Testis (tissue), 2 donors: ENCODE measurements at regions not wholly inside any gene's neighbourhood (a gene's known extent, or its start where the extent isn't known, plus 50 kb on each side); places are given as distances from the start of the nearest gene placed in this dataset.

Experiments
- DNase-seq: peaks from one replicate; pipeline ENCODE4 v3.0.0-alpha.2; 2019
- H3K27ac ChIP-seq, 2 donors: fragments of 200-600 bp; sonication (generic); one replicate each; pipeline ENCODE4 v1.5.1; 2019
- H3K27me3 ChIP-seq: fragments of 200-600 bp; sonication (generic); one replicate; pipeline ENCODE4 v1.5.1; 2019
- H3K36me3 ChIP-seq: fragments of 200-600 bp; sonication (generic); one replicate; pipeline ENCODE4 v1.5.1; 2017; ENCODE audit warnings: low read depth; ENCODE audit errors: missing control alignments
- H3K4me1 ChIP-seq: fragments of 200-600 bp; sonication (generic); one replicate; pipeline ENCODE4 v1.5.1; 2019
- H3K4me3 ChIP-seq, 2 donors: fragments of 200-600 bp; sonication (generic); one replicate each; pipeline ENCODE4 v1.5.1; 2017 to 2019
- H3K9me3 ChIP-seq: fragments of 200-600 bp; sonication (generic); one replicate; pipeline ENCODE4 v1.5.1; 2017
- CTCF ChIP-seq, 3 experiments: fragments of 450-650 bp in 2 of 3; fragments of 200-600 bp in 1 of 3; sonication (generic) in 1 of 3; IDR thresholded peaks; one replicate each; pipeline ENCODE4 v1.5.1; 2016 to 2019; ENCODE audit warnings: antibody characterized with exemption in 3 of 3, mild to moderate bottlenecking in 2 of 3, moderate library complexity in 1 of 3
- POLR2A ChIP-seq: fragments of 450-650 bp; IDR thresholded peaks from one replicate; pipeline ENCODE4 v1.6.1; 2017; ENCODE audit warnings: antibody characterized with exemption, mild to moderate bottlenecking, moderate library complexity
- WGBS, 2 donors: methylation state at CpG; one replicate each; pipeline ENCODE4 v1.1.5; 2018; 5-methylcytosine and 5-hydroxymethylcytosine counted together
- intact Hi-C: fragments of 100-400 bp; cut with DNase I; formaldehyde crosslinking; loops from one replicate; pipeline ENCODE4 v1.15.1; 2023; ENCODE audit warnings: low total_unique reads

- WGBS, 2 donors: 46 to 67% methylated on average over 1 of the region's 1 CpG
- Histone ChIP-seq H3K4me3 (no peak overlapping the region), H3K4me1 (no peaks in the 10 kb centered on the region), H3K9me3 (no peaks in the 10 kb centered on the region), H3K27ac (no peak overlapping the region), H3K36me3 (no peaks in the 10 kb centered on the region), H3K27me3 (no peaks in the 10 kb centered on the region)
- DNase-seq: no peak
- TF ChIP-seq CTCF (IDR thresholded peaks at IDR 0.05) (no peak), POLR2A (no peak)
- intact Hi-C loops: no loop called here
Observed at GRCh38 chr20:11851646-11852045, 66.0 kb upstream of the BTBD3 start.

GRCh38 chr20:11852189-11852588, 65.5 kb upstream of the BTBD3 start:
- H3K36me3 ChIP-seq: no peaks in the 10 kb centered on the region
- intact Hi-C loops: no loop called here

GRCh38 chr20:11852811-11853210, 64.9 kb upstream of the BTBD3 start:
- WGBS, 2 donors: 77 to 86% methylated on average over 1 of the region's 1 CpG
- Histone ChIP-seq H3K4me3 (no peak overlapping the region), H3K9me3 (no peaks in the 10 kb centered on the region), H3K4me1 (no peaks in the 10 kb centered on the region), H3K27ac (no peak overlapping the region), H3K36me3 (no peaks in the 10 kb centered on the region), H3K27me3 (no peaks in the 10 kb centered on the region)
- TF ChIP-seq POLR2A (no peak), CTCF (IDR thresholded peaks at IDR 0.05) (no peak)
- DNase-seq: no peak
- intact Hi-C loops: no loop called here

More at GRCh38 chr20:11852189-11852588, 65.5 kb upstream of the BTBD3 start:
- no peaks in the 10 kb centered on the region for H3K4me1 ChIP-seq
- DNase-seq: no peak
- H3K9me3 ChIP-seq: no peaks in the 10 kb centered on the region
- no peak for TF ChIP-seq CTCF (IDR thresholded peaks at IDR 0.05)
- TF ChIP-seq POLR2A: no peak
- WGBS, 2 donors: 93 to 97% methylated on average over 2 of the region's 2 CpGs
- no peak overlapping the region for H3K4me3 ChIP-seq
- H3K27me3 ChIP-seq: no peaks in the 10 kb centered on the region
- no peak overlapping the region for H3K27ac ChIP-seq

GRCh38 chr20:11853359-11853758, 64.3 kb upstream of the BTBD3 start:
- intact Hi-C loops: no loop called here
- Histone ChIP-seq H3K27me3 (no peaks in the 10 kb centered on the region), H3K27ac (no peak overlapping the region), H3K4me1 (no peaks in the 10 kb centered on the region), H3K36me3 (no peaks in the 10 kb centered on the region), H3K4me3 (no peak overlapping the region), H3K9me3 (no peaks in the 10 kb centered on the region)
- TF ChIP-seq CTCF (IDR thresholded peaks at IDR 0.05) (no peak), POLR2A (no peak)
- no peak for DNase-seq

- no peaks in the 10 kb centered on the region for H3K9me3 ChIP-seq
- H3K27ac ChIP-seq: no peak overlapping the region
- intact Hi-C loops: no loop called here
- no peaks in the 10 kb centered on the region for H3K27me3 ChIP-seq
- no peak for DNase-seq
- TF ChIP-seq CTCF (IDR thresholded peaks at IDR 0.05) (no peak), POLR2A (no peak)
- no peaks in the 10 kb centered on the region for H3K36me3 ChIP-seq
- H3K4me1 ChIP-seq: no peaks in the 10 kb centered on the region
- H3K4me3 ChIP-seq: no peak overlapping the region
- 23 to 33% methylated on average over 3 of the region's 3 CpGs for WGBS, 2 donors
Observed at GRCh38 chr20:11861479-11861878, 56.2 kb upstream of the BTBD3 start.
